Spleen (tissue), 11 donors: ENCODE measurements at regions not wholly inside any gene's neighbourhood (a gene's known extent, or its start where the extent isn't known, plus 50 kb on each side); places are given as distances from the start of the nearest gene placed in this dataset.

Experiments
- DNase-seq: peaks from one replicate; pipeline ENCODE4 v3.0.0-alpha.2; 2020
- H3K27ac ChIP-seq, 8 donors: fragments of 200-600 bp; sonication (generic) in 7 of 8; 1 replicate in 4 of 8; 2 replicates in 4 of 8; pipeline versions ENCODE4 v1.5.0 to v1.8.0; 2016 to 2021; ENCODE audit warnings: inconsistent platforms in 4 of 8, mild to moderate bottlenecking in 4 of 8, moderate library complexity in 1 of 8
- H3K27me3 ChIP-seq, 7 donors: fragments of 200-600 bp; sonication (generic) in 6 of 7; replicated peaks in 1 of 7; 1 replicate in 4 of 7; 2 replicates in 3 of 7; pipeline versions ENCODE4 v1.5.0 to v1.8.0; 2016 to 2021; ENCODE audit warnings: inconsistent platforms in 3 of 7, mild to moderate bottlenecking in 1 of 7
- H3K36me3 ChIP-seq, 6 donors: fragments of 200-600 bp; sonication (generic) in 5 of 6; 1 replicate in 4 of 6; 2 replicates in 2 of 6; pipeline versions ENCODE4 v1.5.0 to v1.8.0; 2016 to 2021; ENCODE audit warnings: inconsistent platforms in 2 of 6
- H3K4me1 ChIP-seq, 6 donors: fragments of 200-600 bp; sonication (generic) in 5 of 6; 1 replicate in 3 of 6; 2 replicates in 3 of 6; pipeline versions ENCODE4 v1.5.0 to v1.8.0; 2016 to 2021; ENCODE audit warnings: inconsistent platforms in 3 of 6
- H3K4me3 ChIP-seq, 8 donors: fragments of 200-600 bp; sonication (generic) in 7 of 8; 1 replicate in 4 of 8; 2 replicates in 4 of 8; pipeline versions ENCODE4 v1.5.0 to v1.8.0; 2016 to 2021; ENCODE audit warnings: inconsistent platforms in 4 of 8, mild to moderate bottlenecking in 4 of 8, moderate library complexity in 2 of 8
- H3K9me3 ChIP-seq, 8 donors: fragments of 200-600 bp; sonication (generic) in 7 of 8; 1 replicate in 4 of 8; 2 replicates in 4 of 8; pipeline versions ENCODE4 v1.5.0 to v1.8.0; 2016 to 2021; ENCODE audit warnings: inconsistent platforms in 4 of 8
- POLR2A ChIP-seq, 3 donors: fragments of 450-650 bp; IDR thresholded peaks; one replicate each; pipeline ENCODE4 v1.5.1; 2017; ENCODE audit warnings: antibody characterized with exemption in 3 of 3, mild to moderate bottlenecking in 1 of 3
- POLR2AphosphoS5 ChIP-seq, 3 donors: sonication (generic); formaldehyde crosslinking; IDR thresholded peaks; one replicate each; pipeline ENCODE4 v1.5.1; 2017; ENCODE audit warnings: antibody characterized with exemption in 3 of 3
- WGBS, 5 donors: extraction: QIAGEN DNeasy Blood & Tissue Kit in 3 of 5; methylation state at CpG; one replicate each; pipeline versions ENCODE4 v1.1.5 to v1.1.7; 2013 to 2018; 5-methylcytosine and 5-hydroxymethylcytosine counted together
- intact Hi-C: fragments of 100-400 bp; cut with DNase I; formaldehyde crosslinking; loops from one replicate; pipeline ENCODE4 v1.15.0; 2023; ENCODE audit warnings: low total_unique reads
- TF ChIP-seq, protein P1 (sequence below), 11 experiments: fragments of 200-600 bp in 7 of 11; fragments of 450-650 bp in 4 of 11; sonication (generic) in 4 of 11; IDR thresholded peaks in 8 of 11; conservative IDR thresholded peaks in 3 of 11; 1 replicate in 7 of 11; 2 replicates in 4 of 11; pipeline versions ENCODE4 v1.4.0 to v1.8.0; 2016 to 2021; ENCODE audit warnings: antibody characterized with exemption in 11 of 11, inconsistent platforms in 4 of 11, mild to moderate bottlenecking in 1 of 11
- donor health status: healthy with polysubstance abuse.
- donor health status: DM: no; HTN: no; CAD: no; lungs with moderate emphysema.
- donor health status: DM: no; HTN: no; CAD: no.
- donor health status: Bipolar disorder and iron deficiency.
- donor health status: healthy.
- donor health status: DM: no; HTN: no; CAD: no.
- donor health status: DM: yes; HTN: yes; CAD: no.

DNA sequence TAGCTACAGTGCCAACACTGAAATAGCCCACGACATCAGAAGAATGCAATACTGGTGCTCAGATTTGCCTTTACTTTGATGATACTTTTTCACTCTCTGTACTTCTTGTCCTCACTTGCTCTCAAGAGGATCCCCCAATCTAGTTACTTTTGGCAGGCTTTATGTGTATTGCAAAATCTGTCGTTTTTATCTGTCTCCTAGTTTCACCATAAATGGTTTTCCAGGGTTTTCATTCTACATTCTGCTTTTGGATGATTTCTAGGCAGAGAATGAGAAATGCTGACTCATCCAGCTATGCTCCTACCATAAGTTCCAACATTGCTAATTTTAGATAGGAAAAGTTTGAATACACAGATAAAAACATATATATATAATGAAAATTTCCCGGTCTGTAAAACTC is 659.5 kb upstream of the NRG3 start:
- no peaks in the 10 kb centered on the region for H3K4me1 ChIP-seq
- 63 to 77% (median 68%) methylated on average over 3 of the region's 3 CpGs for WGBS, 5 donors
- H3K27me3 ChIP-seq = no peaks in the 10 kb centered on the region
- intact Hi-C loops = no loop called here
- H3K9me3 ChIP-seq = no peaks in the 10 kb centered on the region
- no peaks in the 10 kb centered on the region for H3K36me3 ChIP-seq
- TF ChIP-seq POLR2AphosphoS5 (IDR thresholded peaks at IDR 0.05) (no peak), POLR2A (IDR thresholded peaks at IDR 0.05) (no peak)
- TF ChIP-seq, protein P1, sequence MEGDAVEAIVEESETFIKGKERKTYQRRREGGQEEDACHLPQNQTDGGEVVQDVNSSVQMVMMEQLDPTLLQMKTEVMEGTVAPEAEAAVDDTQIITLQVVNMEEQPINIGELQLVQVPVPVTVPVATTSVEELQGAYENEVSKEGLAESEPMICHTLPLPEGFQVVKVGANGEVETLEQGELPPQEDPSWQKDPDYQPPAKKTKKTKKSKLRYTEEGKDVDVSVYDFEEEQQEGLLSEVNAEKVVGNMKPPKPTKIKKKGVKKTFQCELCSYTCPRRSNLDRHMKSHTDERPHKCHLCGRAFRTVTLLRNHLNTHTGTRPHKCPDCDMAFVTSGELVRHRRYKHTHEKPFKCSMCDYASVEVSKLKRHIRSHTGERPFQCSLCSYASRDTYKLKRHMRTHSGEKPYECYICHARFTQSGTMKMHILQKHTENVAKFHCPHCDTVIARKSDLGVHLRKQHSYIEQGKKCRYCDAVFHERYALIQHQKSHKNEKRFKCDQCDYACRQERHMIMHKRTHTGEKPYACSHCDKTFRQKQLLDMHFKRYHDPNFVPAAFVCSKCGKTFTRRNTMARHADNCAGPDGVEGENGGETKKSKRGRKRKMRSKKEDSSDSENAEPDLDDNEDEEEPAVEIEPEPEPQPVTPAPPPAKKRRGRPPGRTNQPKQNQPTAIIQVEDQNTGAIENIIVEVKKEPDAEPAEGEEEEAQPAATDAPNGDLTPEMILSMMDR (IDR thresholded peaks at IDR 0.05 in 8 of 11, conservative IDR thresholded peaks at IDR 0.05 in 3 of 11) = no peak
- H3K27ac ChIP-seq = no peak overlapping the region
- DNase-seq = no peak
- no peak overlapping the region for H3K4me3 ChIP-seq

DNA sequence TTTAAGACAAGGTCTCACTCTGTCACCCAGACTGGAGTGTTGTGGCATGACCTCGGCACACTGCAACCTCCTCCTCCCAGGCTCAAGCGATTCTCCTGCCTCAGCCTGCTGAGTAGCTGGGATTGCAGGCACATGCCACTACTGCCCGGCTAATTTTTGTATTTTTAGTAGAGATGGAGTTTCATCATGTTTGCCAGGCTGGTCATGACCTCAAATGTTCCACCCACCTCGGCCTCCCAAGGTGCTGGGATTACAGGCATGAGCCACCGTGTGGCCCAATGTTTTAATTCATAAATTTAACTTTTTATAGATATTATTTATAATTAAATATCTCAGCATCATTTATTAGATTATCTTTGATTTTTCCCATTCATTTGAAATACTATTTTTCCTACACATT is 658.0 kb upstream of the NRG3 start:
- Histone ChIP-seq H3K36me3 (no peaks in the 10 kb centered on the region), H3K27me3 (no peaks in the 10 kb centered on the region), H3K9me3 (no peaks in the 10 kb centered on the region), H3K27ac (no peak overlapping the region), H3K4me3 (no peak overlapping the region), H3K4me1 (no peaks in the 10 kb centered on the region)
- intact Hi-C loops = no loop called here
- DNase-seq = no peak
- TF ChIP-seq POLR2A (IDR thresholded peaks at IDR 0.05) (no peak), POLR2AphosphoS5 (IDR thresholded peaks at IDR 0.05) (no peak)
- TF ChIP-seq, protein P1 (IDR thresholded peaks at IDR 0.05 in 8 of 11, conservative IDR thresholded peaks at IDR 0.05 in 3 of 11) = no peak
- WGBS, 5 donors = 72 to 83% (median 78%) methylated on average over 5 of the region's 5 CpGs

DNA sequence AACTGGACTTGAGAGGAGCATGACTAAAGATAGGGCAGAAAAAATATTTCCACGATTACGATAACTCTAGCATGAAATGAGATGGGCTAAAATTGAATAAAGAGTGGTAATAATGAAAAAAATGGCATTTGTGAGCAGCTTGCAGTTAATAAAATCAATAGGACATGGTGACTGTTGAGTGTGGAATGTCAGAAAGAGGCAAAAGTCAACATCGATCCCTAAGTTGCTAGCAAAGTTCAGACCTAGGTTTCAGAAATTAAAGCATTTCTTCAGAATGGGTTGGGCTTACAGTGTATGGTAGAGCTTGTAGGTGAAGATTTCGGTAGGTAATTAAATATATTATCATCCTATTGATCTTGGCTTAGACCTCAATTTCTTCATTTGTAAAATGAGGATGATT is 656.7 kb upstream of the NRG3 start:
- no peak for DNase-seq
- Histone ChIP-seq H3K9me3 (peaks cover 0 to 8% (median 0%) of the 10 kb centered on the region in 8 donors), H3K4me3 (no peak overlapping the region), H3K36me3 (no peaks in the 10 kb centered on the region), H3K4me1 (no peaks in the 10 kb centered on the region), H3K27ac (no peak overlapping the region), H3K27me3 (no peaks in the 10 kb centered on the region)
- intact Hi-C loops = no loop called here
- WGBS, 5 donors = 78 to 90% (median 86%) methylated on average over 4 of the region's 4 CpGs
- TF ChIP-seq, protein P1 (IDR thresholded peaks at IDR 0.05 in 8 of 11, conservative IDR thresholded peaks at IDR 0.05 in 3 of 11) = no peak
- TF ChIP-seq POLR2A (IDR thresholded peaks at IDR 0.05) (no peak), POLR2AphosphoS5 (IDR thresholded peaks at IDR 0.05) (no peak)

DNA sequence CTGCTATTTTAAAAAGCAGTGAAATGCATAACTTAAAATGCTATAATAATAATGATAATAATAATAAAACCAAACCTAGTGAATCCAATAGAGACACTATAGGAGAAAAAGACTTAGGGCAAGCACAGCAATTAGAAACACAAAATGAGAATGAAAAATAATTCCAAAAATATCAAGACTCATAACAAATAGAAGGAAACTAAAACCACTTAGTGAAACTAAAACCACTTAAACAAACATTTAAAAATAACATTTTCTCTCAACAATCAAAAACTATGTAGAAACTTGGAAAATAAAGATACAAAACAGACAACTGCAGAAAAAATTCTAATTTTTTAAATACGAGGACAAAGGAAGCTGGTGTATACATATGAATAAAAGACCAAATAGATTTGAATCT is 655.2 kb upstream of the NRG3 start:
- DNase-seq = no peak
- Histone ChIP-seq H3K36me3 (no peaks in the 10 kb centered on the region), H3K4me3 (no peak overlapping the region), H3K27me3 (no peaks in the 10 kb centered on the region), H3K27ac (no peak overlapping the region), H3K4me1 (no peaks in the 10 kb centered on the region), H3K9me3 (peaks cover 0 to 8% (median 0%) of the 10 kb centered on the region in 8 donors)
- 37 to 72% (median 51%) methylated on average over 1 of the region's 1 CpG for WGBS, 5 donors
- intact Hi-C loops = no loop called here
- TF ChIP-seq, protein P1 (IDR thresholded peaks at IDR 0.05 in 8 of 11, conservative IDR thresholded peaks at IDR 0.05 in 3 of 11) = no peak
- TF ChIP-seq POLR2A (IDR thresholded peaks at IDR 0.05) = no peak
- TF ChIP-seq POLR2AphosphoS5 (IDR thresholded peaks at IDR 0.05) = no peak
